ENCODE measurements at regions not wholly inside any gene's neighbourhood (a gene's known extent, or its start where the extent isn't known, plus 50 kb on each side); places are given as distances from the start of the nearest gene placed in this dataset.

DNA sequence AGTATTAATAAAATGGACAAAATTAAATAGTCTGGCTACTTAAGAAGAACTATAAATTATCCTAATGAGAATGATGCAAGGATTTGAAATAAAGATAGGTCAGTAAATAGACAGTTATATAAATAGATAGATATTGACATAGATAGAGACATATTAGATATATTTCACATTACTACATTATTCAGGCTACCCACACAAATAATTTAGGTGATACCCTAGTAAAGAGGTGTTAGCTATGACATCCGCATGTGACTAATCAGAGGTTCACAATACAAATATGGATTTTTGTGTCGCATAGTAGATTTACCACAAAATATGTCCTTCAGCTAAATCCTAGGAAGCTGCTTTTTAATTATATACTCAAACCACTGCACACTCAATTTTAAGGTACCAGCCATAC, 729.0 kb upstream of the ANO3 start:
- H3K9ac ChIP-seq (ENCODE audit: low read length): no peak overlapping the region
- TF ChIP-seq CBX3 (IDR thresholded peaks at IDR 0.05; ENCODE audit: low read depth): no peak
- no peak for TF ChIP-seq EZH2phosphoT487 (IDR thresholded peaks at IDR 0.05; ENCODE audit: borderline replicate concordance)
- TF ChIP-seq ZNF274 (IDR thresholded peaks at IDR 0.05; ENCODE audit: low read depth, low read length): no peak
- no peak for TF ChIP-seq SRF (IDR thresholded peaks at IDR 0.05; ENCODE audit: low read depth)
- no peak for TF ChIP-seq SIN3A (IDR thresholded peaks at IDR 0.05; ENCODE audit: low read depth)
- no peak for TF ChIP-seq RAD21 (IDR thresholded peaks at IDR 0.05; ENCODE audit: low read depth)
- TF ChIP-seq ELF1 (IDR thresholded peaks at IDR 0.05; ENCODE audit: borderline replicate concordance, low read depth): no peak
- no peak for TF ChIP-seq SP1 (IDR thresholded peaks at IDR 0.05; ENCODE audit: low read depth)
- no peak for TF ChIP-seq EGR1 (IDR thresholded peaks at IDR 0.05; ENCODE audit: low read depth)
- no peak for TF ChIP-seq EZH2 (IDR thresholded peaks at IDR 0.05)
- TF ChIP-seq, protein P1, sequence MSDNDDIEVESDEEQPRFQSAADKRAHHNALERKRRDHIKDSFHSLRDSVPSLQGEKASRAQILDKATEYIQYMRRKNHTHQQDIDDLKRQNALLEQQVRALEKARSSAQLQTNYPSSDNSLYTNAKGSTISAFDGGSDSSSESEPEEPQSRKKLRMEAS (IDR thresholded peaks at IDR 0.05): no peak
- TF ChIP-seq TCF7L2 (IDR thresholded peaks at IDR 0.05; ENCODE audit: borderline replicate concordance, extremely low read depth, insufficient read depth, insufficient read length): no peak
- TF ChIP-seq REST (IDR thresholded peaks at IDR 0.05; ENCODE audit: low read depth): no peak
- TF ChIP-seq CEBPB (IDR thresholded peaks at IDR 0.05; ENCODE audit: low read depth): no peak
- TF ChIP-seq FOSL1 (IDR thresholded peaks at IDR 0.05; ENCODE audit: low read depth): no peak
- no peak for TF ChIP-seq POLR2AphosphoS5 (IDR thresholded peaks at IDR 0.05; ENCODE audit: low read depth, low read length)

More for the DNA sequence above, 729.0 kb upstream of the ANO3 start:
- Histone ChIP-seq H3K4me2 (ENCODE audit: low read length) (no peak overlapping the region), H3K9me3 (ENCODE audit: control insufficient read depth in 1 of 2, insufficient read depth in 1 of 2, low read depth in 1 of 2, low read length in 2 of 2) (peaks cover 7 to 10% of the 10 kb centered on the region in 2 experiments; a peak in 3 of 4 replicates), H3K27ac (ENCODE audit: low read depth, low read length) (no peak overlapping the region), H3K79me2 (ENCODE audit: insufficient read depth, low read length) (no peaks in the 10 kb centered on the region), H3K27me3 (ENCODE audit: insufficient read depth, low read length) (no peaks in the 10 kb centered on the region), H3K4me3 (replicated peaks in 1 of 2; ENCODE audit: low read depth in 1 of 2, low read length in 2 of 2) (no peak overlapping the region), H4K20me1 (ENCODE audit: insufficient read depth) (no peaks in the 10 kb centered on the region), H3K4me1 (ENCODE audit: control insufficient read depth in 1 of 2, insufficient read depth in 2 of 2, low read length in 2 of 2) (no peaks in the 10 kb centered on the region), H3K9me2 (ENCODE audit: insufficient read depth) (no peaks in the 10 kb centered on the region), H3K36me3 (ENCODE audit: control insufficient read depth in 1 of 2, insufficient read depth in 2 of 2, low read length in 2 of 2) (no peaks in the 10 kb centered on the region), H2AFZ (ENCODE audit: low read depth, low read length, poor library complexity, severe bottlenecking) (no peak overlapping the region)
- intact Hi-C loops (cut with micrococcal nuclease): no loop called here
- ChIA-PET RAD21 (ENCODE audit: low non-redundant PET in 1 of 2, low total read pairs in 2 of 2, uncharacterized antibody in 2 of 2, unreplicated experiment in 2 of 2) (no interaction called here), CTCF (no interaction called here), POLR2A (no interaction called here)
- BruUV-seq (replicated peaks): no TSS peak
- ATAC-seq (no peak), DNase-seq (ENCODE audit: low read depth, low spot score) (no peak)

All from HCT116 (cell line).